IPS DF 4.7 (cell line): ENCODE measurements at regions not wholly inside any gene's neighbourhood (a gene's known extent, or its start where the extent isn't known, plus 50 kb on each side); places are given as distances from the start of the nearest gene placed in this dataset.
"Not testable (repeated sequence)": the region's sequence is repeated elsewhere in the genome, so short reads cannot be mapped to it uniquely, and the experiment has no call there.

Experiments used
- DNase-seq: peaks from one replicate; pipeline ENCODE4 v3.0.0-alpha.2; 2013; ENCODE audit warnings: low spot score; ENCODE audit errors: extremely low read depth

DNA sequence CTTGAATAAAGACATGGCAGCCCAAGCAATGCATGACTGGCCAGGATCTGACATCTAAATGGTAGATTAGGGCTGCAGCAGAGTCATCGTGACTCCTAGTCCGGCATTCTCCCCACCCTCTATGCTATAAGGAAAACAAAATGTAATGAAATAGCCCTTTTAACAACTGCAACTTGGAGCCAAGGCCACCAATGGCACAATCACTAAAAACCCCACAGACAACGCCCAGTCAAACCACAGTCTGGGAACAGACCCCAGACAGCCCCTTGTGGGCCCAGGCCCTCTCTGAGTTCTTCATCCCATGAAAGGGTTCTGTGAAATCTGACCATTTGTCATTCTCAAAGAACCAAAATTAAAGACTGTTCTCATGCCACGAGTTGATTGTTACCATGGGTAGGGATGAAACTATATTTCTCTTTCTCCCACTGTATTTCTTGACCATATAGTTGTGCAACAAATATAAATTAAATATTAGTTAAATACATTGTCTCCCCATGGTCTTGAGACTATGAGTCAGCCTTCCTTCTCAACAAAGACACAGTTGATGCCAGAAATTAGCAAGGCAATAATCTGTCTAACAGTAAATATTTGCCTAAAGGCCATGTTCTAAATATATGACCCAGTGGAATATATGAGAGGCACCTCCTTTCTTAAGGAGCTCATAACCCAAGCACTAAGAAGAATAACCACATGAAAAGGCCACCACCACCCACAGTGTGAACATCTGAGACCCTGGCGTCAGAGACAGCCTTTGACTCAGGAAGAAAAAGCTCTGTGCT is 85.6 kb upstream of the SSTR4 start:
- DNase-seq: no peak

DNA sequence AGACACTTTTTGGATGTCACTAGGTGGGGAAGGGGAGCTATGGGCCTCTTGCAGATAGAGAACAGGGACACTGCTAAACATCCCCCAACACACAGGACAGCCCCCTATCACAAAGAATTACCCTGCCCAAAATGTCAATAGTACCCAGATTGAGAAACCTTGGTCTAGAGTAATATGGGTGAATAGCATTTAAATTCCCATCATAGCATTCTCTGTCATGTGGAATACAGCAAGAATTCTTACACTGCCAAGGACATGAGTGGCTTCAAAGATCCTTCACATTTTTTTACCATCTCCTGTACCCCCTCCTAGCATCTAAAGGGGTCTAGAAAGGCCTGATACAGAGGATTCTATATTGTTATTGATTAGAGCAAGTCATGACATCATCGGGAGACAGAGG is 83.1 kb upstream of the SSTR4 start:
- DNase-seq: no peak

DNA sequence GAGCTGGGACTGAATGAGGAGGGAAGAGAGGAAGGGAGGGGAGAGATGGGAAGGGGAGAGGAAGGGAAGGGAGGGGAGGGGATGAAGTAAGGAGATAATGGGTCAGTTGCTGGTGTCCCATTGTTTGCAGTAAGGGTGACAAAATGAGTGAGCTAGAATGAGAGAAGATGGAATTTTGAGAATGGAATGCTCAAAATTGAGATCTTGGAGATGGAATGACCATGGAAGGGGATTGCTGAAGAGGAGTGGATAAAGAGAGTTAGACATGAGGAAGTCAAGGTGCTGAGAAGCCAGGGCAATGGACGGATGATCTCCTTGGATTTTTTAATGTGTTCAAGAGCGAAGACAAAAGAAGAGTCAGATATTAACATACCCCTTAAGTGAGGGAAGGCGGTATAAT is 80.5 kb upstream of the SSTR4 start:
- no peak for DNase-seq

DNA sequence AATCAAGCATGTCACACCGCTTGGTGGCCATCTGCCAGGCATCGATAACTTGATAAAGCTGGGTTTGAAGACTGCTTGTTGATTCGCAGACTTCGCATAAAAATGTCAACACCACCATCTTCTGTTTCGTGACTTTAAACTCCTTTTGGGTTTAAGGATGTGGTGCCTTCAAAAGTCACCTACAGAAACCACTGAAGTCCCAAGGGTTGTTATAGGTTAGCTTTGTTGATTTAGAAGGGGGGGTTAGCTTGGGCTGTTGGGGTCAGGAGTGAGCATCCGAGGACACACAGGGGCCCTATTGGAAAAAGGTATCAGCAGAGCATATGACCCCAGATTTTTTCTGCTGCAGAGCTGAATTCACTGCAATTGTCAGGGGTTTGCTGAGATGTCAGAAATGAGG is 76.7 kb upstream of the SSTR4 start:
- DNase-seq: no peak

DNA sequence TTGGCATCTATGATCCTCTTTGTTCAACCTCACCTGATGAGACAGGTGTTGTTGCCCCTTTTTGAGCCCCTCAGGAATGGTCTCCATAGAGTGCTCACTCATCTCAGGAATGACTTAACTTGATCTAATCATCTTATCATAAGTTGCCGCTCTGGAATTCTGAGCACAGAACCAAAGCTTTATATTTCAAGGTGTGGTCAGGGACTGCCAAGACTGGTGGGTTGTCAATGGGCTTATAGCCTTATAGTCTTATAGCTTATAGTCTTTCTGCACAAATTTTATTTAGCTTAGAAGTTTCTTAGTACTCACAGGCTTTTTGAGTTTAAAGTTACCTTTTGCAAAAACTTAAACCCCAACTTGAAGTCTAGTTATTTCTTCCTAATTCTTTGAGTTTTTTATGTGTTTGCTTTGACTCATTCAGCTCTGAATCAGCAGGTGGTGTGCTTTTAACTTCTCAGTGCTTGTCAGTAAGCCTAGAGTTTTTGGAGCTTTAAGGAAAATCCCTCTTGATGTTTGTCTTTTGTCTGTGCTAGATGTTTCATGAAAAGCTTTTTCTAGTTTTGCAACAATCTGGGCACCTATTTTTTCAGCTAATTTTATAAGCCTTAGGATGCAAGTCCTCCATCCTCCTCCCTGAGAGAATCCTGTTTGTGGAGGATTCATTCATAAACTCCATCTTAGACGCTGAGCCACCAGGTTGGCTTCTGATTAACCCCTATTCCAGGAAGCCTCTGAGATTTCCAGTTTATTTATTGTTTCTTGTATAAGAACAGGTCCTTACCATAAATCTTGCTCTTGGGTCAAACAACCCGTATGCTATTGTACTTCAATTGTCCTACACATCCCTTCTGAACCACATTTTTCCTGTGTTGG is 72.3 kb upstream of the SSTR4 start:
- no peak for DNase-seq

DNA sequence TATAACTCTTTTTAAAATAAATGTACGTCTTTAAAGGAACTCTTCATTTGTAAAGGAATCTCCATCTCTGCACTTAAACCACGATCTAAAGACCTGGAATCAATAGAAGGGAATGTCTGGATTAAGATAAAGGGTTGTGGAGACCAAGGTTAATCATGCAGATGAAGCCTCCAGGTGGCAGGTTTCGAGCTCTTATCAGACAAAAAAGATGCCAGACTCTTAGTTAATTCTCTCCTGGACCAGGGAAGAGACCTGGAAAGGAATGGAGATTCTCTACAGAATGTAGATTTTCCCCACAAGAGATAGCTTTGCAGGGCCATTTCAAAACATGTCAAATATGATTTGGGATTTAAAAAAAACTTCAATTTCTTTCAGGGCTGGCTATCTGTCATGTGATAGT is 71.5 kb upstream of the SSTR4 start:
- DNase-seq: no peak

DNA sequence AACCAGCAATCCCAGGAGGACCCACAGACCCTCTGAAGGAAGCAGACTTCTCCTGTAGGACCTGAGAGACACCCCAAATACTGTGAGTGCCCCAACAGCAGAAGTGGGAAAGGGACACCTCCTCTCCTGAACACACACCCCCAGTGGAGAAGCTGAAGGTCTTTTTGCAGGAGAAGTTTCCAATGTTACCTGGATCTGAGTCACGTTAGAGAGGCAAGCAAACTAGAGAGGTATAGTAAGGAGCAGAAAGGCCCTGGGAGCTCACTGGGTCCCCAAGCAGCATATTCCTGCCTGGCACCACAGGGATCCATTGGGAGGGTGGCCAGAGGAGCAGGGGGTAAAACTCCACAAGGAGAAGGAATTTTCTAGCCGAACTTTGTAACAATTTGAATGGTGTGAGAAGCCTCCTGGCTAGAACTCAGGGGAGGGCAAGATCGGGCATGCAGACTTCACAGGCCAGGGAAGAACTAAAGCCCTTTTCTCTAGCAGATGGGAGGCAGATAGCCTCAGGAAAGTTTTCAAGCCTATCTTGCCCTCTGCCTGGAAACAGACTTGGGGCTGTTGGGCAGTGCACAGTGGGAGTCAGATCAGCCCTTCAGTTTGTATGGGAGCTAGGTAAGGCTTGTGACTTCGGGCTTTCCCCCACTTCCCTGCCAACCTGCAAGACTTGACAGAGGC is 68.2 kb upstream of the SSTR4 start:
- no peak for DNase-seq

DNA sequence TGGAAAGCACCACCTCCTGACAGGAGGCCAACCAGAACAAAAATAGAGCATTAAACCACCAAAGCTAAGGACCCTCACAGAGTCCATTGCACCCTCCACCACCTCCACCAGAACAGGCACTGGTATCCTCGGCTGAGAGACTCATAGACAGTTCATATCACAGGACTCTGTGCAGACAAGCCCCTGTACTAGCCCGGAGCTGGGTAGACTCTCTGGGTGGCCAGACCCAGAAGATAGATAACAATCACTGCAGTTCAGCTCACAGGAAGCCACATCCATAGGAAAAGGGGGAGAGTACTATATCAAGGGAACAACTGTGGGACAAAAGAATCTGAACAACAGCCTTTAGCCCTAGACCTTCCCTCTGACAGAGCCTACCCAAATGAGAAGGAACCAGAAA is 67.4 kb upstream of the SSTR4 start:
- DNase-seq: not testable (repeated sequence)

DNA sequence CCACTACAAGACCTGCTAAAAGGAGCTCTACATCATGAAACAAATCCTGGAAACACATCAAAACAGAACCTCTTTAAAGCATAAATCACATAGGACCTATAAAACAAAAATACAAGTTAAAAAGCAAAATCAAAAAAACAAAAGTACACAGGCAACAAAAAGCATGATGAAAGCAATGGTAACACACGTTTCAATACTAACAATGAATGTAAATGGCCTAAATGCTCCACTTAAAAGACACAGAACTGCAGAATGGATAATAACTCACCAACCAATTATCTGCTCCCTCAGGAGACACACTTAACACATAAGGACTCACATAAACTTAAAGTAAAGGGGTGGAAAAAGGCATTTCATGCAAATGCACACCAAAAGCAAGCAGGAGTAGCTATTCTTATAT is 66.1 kb upstream of the SSTR4 start:
- DNase-seq: not testable (repeated sequence)

DNA sequence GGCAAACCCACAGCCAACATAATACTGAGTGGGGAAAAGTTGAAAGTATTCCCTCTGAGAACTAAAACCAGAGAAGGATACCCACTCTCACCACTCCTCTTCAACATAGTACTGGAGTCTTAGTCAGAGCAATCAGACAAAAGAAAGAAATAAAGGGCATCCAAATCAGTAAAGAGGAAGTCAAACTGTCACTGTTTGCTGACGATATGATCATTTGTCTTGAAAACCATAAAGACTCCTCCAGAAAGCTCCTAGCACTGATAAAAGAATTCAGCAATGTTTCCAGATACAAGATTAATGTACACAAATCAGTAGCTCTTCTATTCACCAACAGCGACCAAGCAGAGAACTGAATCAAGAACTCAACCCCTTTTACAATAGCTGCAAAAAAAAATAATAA is 64.0 kb upstream of the SSTR4 start:
- DNase-seq: not testable (repeated sequence)

DNA sequence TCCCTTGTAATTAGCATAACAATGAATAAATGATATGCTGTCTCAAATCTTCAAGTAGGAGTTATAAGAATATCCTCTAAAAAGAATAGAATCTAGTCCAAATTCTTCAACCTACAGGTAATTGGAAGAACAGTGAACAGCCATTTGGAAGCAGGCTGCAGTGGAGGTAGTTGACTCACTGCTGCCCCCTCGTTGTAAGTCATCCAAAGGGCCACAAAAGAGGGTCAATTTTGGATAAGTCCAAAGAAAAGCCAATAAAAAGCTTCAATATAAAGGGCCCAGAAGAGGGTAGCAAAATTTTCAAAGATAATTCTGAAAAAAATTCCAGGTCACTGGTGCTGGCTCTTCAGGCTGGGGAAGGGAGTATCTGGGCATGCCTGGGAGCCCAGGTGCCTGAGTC is 60.8 kb upstream of the SSTR4 start:
- DNase-seq: peak; percentile 9

DNA sequence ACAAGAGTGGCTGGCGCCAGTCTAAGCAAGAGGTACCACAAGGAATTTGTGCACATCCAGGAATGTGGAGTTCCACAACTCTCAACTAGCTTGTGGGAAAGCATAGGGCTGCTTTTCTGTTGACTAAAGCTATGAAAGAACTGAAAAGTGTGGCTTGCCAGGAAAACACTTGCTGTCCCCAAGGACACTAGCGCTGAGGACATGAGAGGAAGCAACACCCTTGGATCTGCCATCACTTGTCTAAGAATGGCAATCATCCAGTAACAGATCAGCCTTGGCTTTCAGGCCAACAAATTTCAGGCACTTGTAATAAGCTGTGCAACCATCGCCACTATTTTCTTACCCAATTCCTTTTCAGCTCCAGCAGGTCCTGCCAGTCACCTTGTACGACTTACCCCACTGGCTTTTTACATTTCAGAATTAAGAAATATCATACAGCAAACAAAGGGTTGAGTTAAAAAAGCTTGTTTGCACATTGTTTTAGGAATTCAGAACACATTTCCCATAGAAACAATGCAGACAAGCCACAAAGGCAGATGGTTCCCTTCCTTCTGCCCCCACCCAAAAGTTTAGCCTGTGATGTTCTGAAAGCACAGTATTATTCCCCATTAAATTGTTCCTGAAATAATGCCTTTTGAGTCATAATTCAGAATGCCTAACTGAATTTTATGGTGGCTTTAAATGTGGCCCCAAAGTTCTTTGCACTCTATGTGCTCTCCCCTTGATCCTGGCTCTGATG is 57.9 kb upstream of the SSTR4 start:
- DNase-seq: no peak

DNA sequence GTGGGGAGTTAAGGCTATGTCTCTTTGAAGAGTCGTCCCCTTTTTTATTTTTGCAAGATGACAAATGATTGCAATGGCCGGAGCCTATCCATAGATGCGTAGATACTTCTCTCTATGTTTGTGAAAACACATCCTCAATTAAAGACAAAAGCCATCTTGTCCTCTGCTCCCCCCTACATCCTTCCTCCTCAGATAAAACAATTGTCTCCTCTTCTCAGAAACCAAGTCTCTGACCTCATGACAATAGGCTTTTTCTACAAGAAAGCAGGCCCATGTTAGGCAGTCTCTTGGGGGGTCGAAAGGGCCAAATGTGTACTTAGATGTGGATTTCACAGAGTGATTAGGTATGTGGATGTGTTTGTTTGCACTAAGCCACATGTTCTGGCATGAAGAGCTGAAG is 51.1 kb upstream of the SSTR4 start:
- DNase-seq: no peak

DNA sequence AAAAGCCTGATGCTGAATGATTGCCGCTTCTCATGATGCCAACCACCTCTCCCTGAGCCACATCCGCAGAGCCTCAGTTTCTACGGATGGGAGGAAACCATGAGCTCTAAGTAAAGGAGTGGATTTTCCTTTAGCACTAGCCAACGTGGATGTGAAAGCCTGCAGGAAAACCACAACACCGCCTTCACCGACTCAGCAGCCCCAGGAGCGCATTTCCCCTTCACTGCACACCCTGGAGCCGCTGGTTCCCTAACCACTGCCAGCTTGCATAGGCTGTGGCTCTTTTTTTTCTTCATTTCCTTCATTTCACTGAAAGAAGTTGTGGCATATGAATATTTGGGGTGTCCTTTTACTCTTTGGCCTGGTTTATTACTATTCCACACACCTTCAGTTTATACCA is 50.5 kb upstream of the SSTR4 start:
- DNase-seq: no peak

DNA sequence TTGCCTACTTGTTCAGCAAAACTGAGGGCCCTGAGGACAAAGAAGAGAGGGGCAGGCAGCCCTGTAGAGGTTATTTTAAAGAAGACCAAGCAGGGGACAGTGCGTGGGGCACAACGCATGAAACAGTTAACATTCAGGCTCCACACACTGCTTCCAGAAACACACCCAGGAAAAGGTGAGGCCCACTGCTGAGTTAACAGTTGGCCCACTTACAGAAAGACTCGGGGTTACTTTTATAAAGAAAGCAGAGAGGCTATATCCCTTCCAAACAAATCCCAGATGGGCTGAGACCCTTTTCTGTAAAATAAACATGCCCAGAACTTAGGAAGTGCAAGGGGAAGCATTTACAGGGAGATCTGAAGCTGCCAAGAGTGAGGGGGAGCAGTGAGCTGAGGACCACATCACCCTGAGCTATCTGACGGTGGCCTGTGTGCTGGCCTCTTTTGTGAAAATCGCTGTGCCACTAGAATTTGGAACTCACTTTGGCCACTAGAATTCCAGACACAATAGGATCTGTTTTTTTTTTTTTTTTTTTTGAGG is 49.8 kb upstream of the SSTR4 start:
- DNase-seq: no peak
